GM12878 (cell line): ENCODE measurements at regions not wholly inside any gene's neighbourhood (a gene's known extent, or its start where the extent isn't known, plus 50 kb on each side); places are given as distances from the start of the nearest gene placed in this dataset.

Experiments
- CREB1 ChIP-seq: IDR thresholded peaks from 2 replicates; pipeline ENCODE4 v1.6.1; 2012; ENCODE audit warnings: low read depth, mild to moderate bottlenecking, inconsistent platforms
- EGR1 ChIP-seq, 2 experiments: IDR thresholded peaks; 1 replicate in 1 of 2; 2 replicates in 1 of 2; pipeline ENCODE4 v1.6.1; 2011 to 2012; ENCODE audit warnings: low read depth in 2 of 2, low read length in 2 of 2, borderline replicate concordance in 1 of 2, mild to moderate bottlenecking in 1 of 2, moderate library complexity in 1 of 2
- EZH2 ChIP-seq: IDR thresholded peaks from 2 replicates; pipeline ENCODE4 v1.6.1; 2012; ENCODE audit warnings: low read depth, mild to moderate bottlenecking, control low read depth, inconsistent platforms, low read length, borderline replicate concordance; ENCODE audit not compliant: control insufficient read depth
- FOXM1 ChIP-seq: IDR thresholded peaks from 2 replicates; pipeline ENCODE4 v1.6.1; 2012; ENCODE audit warnings: low read depth, mild to moderate bottlenecking, inconsistent platforms, low read length, moderate library complexity
- POLR2A ChIP-seq: IDR thresholded peaks from 2 replicates; pipeline ENCODE4 v1.6.1; 2011; ENCODE audit warnings: low read depth, mild to moderate bottlenecking, low read length
- RAD21 ChIP-seq: IDR thresholded peaks from 2 replicates; pipeline ENCODE4 v1.6.1; 2011; ENCODE audit warnings: mild to moderate bottlenecking, low read depth, low read length, moderate library complexity; ENCODE audit not compliant: insufficient read depth
- RELA ChIP-seq: fragments of 450-650 bp; IDR thresholded peaks from 2 replicates; pipeline ENCODE4 v1.8.0; 2014; ENCODE audit warnings: borderline replicate concordance; ENCODE audit not compliant: partially characterized antibody
- TCF7 ChIP-seq: IDR thresholded peaks from 2 replicates; pipeline ENCODE4 v1.6.1; 2014; ENCODE audit warnings: antibody characterized with exemption, borderline replicate concordance
- ZNF274 ChIP-seq: IDR thresholded peaks from one replicate; pipeline ENCODE4 v1.8.0; 2011; ENCODE audit not compliant: insufficient read length, insufficient read depth
- TF ChIP-seq, protein P1 (sequence below): fragments of 450-650 bp; IDR thresholded peaks from 2 replicates; pipeline ENCODE4 v1.6.1; 2017; ENCODE audit warnings: mild to moderate bottlenecking
- TF ChIP-seq, protein P2 (sequence below), 3 experiments: IDR thresholded peaks in 2 of 3; conservative IDR thresholded peaks in 1 of 3; 2 replicates each; pipeline ENCODE4 v1.5.1; 2011; ENCODE audit warnings: low read depth in 3 of 3, low read length in 3 of 3, mild to moderate bottlenecking in 3 of 3, control low read depth in 2 of 3, moderate library complexity in 2 of 3, inconsistent platforms in 1 of 3, mixed read lengths in 1 of 3; ENCODE audit not compliant: control insufficient read depth in 2 of 3, insufficient read depth in 1 of 3; ENCODE audit errors: extremely low read depth in 1 of 3
- TF ChIP-seq, protein P3 (sequence below): fragments of 450-650 bp; IDR thresholded peaks from 2 replicates; pipeline ENCODE4 v1.6.1; 2017; ENCODE audit warnings: antibody characterized with exemption, mild to moderate bottlenecking, moderate library complexity

DNA sequence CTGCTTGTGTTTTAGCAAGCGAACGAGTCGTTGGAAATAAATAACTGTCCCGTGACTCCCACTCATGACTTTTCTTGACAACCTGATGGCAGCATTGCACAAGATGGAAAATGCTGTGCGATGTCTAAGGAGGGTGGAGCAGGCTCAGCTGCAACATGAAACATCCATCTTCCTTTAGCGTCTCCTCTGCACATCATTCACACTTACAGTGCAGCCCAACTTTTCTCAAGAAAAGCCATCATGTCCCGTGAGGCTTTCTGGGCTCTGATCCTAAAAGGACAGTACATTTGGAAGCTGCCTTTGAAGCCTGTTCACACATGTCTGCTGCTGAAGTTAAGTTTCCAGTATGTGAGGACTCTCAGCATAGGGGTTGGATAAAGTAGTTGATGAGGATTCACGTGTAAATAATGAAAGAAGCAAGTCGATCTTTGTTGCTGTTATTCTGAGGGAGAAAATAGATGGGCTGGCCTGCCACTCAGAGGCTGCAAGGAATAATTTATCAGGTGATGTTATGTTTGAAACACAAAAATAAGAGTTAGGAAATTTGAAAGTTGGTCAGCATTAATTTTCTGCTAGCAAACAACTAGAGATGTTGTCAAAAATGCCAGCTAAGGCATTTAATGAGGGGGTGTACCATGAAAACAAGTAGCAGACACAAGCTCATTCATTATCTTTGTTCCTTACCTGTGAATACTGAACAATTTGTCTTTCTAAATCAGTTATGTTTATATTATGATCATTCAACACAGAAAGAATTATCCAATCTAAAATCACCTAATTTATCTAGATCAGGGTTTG is 328.7 kb upstream of the ZFP42 start:
- TF ChIP-seq, protein P1, sequence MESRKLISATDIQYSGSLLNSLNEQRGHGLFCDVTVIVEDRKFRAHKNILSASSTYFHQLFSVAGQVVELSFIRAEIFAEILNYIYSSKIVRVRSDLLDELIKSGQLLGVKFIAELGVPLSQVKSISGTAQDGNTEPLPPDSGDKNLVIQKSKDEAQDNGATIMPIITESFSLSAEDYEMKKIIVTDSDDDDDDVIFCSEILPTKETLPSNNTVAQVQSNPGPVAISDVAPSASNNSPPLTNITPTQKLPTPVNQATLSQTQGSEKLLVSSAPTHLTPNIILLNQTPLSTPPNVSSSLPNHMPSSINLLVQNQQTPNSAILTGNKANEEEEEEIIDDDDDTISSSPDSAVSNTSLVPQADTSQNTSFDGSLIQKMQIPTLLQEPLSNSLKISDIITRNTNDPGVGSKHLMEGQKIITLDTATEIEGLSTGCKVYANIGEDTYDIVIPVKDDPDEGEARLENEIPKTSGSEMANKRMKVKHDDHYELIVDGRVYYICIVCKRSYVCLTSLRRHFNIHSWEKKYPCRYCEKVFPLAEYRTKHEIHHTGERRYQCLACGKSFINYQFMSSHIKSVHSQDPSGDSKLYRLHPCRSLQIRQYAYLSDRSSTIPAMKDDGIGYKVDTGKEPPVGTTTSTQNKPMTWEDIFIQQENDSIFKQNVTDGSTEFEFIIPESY: no peak
- TF ChIP-seq EZH2 (no peak), RAD21 (no peak), TCF7 (no peak), RELA (no peak), ZNF274 (no peak), FOXM1 (no peak), CREB1 (no peak), POLR2A (no peak), EGR1 (IDR thresholded peaks at IDR 0.05; ENCODE audit: borderline replicate concordance in 1 of 2, low read depth in 2 of 2, low read length in 2 of 2) (no peak)
- TF ChIP-seq, protein P2, sequence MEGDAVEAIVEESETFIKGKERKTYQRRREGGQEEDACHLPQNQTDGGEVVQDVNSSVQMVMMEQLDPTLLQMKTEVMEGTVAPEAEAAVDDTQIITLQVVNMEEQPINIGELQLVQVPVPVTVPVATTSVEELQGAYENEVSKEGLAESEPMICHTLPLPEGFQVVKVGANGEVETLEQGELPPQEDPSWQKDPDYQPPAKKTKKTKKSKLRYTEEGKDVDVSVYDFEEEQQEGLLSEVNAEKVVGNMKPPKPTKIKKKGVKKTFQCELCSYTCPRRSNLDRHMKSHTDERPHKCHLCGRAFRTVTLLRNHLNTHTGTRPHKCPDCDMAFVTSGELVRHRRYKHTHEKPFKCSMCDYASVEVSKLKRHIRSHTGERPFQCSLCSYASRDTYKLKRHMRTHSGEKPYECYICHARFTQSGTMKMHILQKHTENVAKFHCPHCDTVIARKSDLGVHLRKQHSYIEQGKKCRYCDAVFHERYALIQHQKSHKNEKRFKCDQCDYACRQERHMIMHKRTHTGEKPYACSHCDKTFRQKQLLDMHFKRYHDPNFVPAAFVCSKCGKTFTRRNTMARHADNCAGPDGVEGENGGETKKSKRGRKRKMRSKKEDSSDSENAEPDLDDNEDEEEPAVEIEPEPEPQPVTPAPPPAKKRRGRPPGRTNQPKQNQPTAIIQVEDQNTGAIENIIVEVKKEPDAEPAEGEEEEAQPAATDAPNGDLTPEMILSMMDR (IDR thresholded peaks at IDR 0.05 in 2 of 3, conservative IDR thresholded peaks at IDR 0.05 in 1 of 3; ENCODE audit: control insufficient read depth in 2 of 3, extremely low read depth in 1 of 3, insufficient read depth in 1 of 3, low read depth in 3 of 3, low read length in 3 of 3): no peak
- TF ChIP-seq, protein P3, sequence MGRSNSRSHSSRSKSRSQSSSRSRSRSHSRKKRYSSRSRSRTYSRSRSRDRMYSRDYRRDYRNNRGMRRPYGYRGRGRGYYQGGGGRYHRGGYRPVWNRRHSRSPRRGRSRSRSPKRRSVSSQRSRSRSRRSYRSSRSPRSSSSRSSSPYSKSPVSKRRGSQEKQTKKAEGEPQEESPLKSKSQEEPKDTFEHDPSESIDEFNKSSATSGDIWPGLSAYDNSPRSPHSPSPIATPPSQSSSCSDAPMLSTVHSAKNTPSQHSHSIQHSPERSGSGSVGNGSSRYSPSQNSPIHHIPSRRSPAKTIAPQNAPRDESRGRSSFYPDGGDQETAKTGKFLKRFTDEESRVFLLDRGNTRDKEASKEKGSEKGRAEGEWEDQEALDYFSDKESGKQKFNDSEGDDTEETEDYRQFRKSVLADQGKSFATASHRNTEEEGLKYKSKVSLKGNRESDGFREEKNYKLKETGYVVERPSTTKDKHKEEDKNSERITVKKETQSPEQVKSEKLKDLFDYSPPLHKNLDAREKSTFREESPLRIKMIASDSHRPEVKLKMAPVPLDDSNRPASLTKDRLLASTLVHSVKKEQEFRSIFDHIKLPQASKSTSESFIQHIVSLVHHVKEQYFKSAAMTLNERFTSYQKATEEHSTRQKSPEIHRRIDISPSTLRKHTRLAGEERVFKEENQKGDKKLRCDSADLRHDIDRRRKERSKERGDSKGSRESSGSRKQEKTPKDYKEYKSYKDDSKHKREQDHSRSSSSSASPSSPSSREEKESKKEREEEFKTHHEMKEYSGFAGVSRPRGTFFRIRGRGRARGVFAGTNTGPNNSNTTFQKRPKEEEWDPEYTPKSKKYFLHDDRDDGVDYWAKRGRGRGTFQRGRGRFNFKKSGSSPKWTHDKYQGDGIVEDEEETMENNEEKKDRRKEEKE: no peak
